H9 (cell line): ENCODE measurements at regions not wholly inside any gene's neighbourhood (a gene's known extent, or its start where the extent isn't known, plus 50 kb on each side); places are given as distances from the start of the nearest gene placed in this dataset.

Experiments used
- DNase-seq: peaks from one replicate; pipeline ENCODE4 v3.0.0-alpha.2; 2017
- H2AFZ ChIP-seq: one replicate; pipeline ENCODE4 v1.6.1; 2013; ENCODE audit warnings: mild to moderate bottlenecking, low read length, control low read depth, moderate library complexity
- H2AK5ac ChIP-seq: 2 replicates; pipeline ENCODE4 v1.6.1; 2013; ENCODE audit warnings: low read length, control low read depth, mixed read lengths; ENCODE audit not compliant: insufficient read length
- H2BK120ac ChIP-seq: one replicate; pipeline ENCODE4 v1.6.1; 2013; ENCODE audit warnings: low read depth, mild to moderate bottlenecking, low read length, control low read depth, inconsistent platforms; ENCODE audit not compliant: poor library complexity, severe bottlenecking
- H2BK12ac ChIP-seq: 2 replicates; pipeline ENCODE4 v1.6.1; 2013; ENCODE audit warnings: low read length, control low read depth, mixed read lengths, low read depth; ENCODE audit not compliant: insufficient read length
- H2BK15ac ChIP-seq: 2 replicates; pipeline ENCODE4 v1.6.1; 2013; ENCODE audit warnings: low read depth, low read length, control low read depth
- H2BK20ac ChIP-seq: one replicate; pipeline ENCODE4 v1.6.1; 2013; ENCODE audit warnings: low read depth, mild to moderate bottlenecking, low read length, control low read depth, inconsistent platforms; ENCODE audit not compliant: poor library complexity, severe bottlenecking
- H2BK5ac ChIP-seq: 2 replicates; pipeline ENCODE4 v1.6.1; 2013; ENCODE audit warnings: low read length, control low read depth, mixed read lengths; ENCODE audit not compliant: insufficient read length
- H3K14ac ChIP-seq: 2 replicates; pipeline ENCODE4 v1.6.1; 2013; ENCODE audit warnings: low read length, control low read depth; ENCODE audit not compliant: insufficient read depth
- H3K18ac ChIP-seq: 2 replicates; pipeline ENCODE4 v1.6.1; 2013; ENCODE audit warnings: low read depth, mild to moderate bottlenecking, mixed read lengths, low read length, control low read depth; ENCODE audit not compliant: insufficient read length
- H3K23ac ChIP-seq: 2 replicates; pipeline ENCODE4 v1.6.1; 2013; ENCODE audit warnings: low read length, control low read depth, mixed read lengths, low read depth; ENCODE audit not compliant: insufficient read length
- H3K23me2 ChIP-seq: 2 replicates; pipeline ENCODE4 v1.6.1; 2013; ENCODE audit warnings: low read depth, mild to moderate bottlenecking, mixed read lengths, low read length, control low read depth; ENCODE audit not compliant: insufficient read length, poor library complexity, severe bottlenecking
- H3K27ac ChIP-seq: 2 replicates; pipeline ENCODE4 v1.5.1; 2013; ENCODE audit warnings: low read length, control low read depth, mixed read lengths, low read depth; ENCODE audit not compliant: insufficient read length
- H3K27me3 ChIP-seq: 2 replicates; pipeline ENCODE4 v1.6.1; 2013; ENCODE audit warnings: low read length, control low read depth, inconsistent platforms; ENCODE audit not compliant: insufficient read depth
- H3K4ac ChIP-seq: 2 replicates; pipeline ENCODE4 v1.6.1; 2013; ENCODE audit warnings: low read depth, mild to moderate bottlenecking, control low read depth, inconsistent platforms, low read length, moderate library complexity
- H3K4me1 ChIP-seq: 2 replicates; pipeline ENCODE4 v1.6.1; 2013; ENCODE audit warnings: low read length, control low read depth, inconsistent platforms; ENCODE audit not compliant: insufficient read depth
- H3K4me2 ChIP-seq: 2 replicates; pipeline ENCODE4 v1.6.1; 2013; ENCODE audit warnings: low read length, control low read depth, mixed read lengths; ENCODE audit not compliant: insufficient read length, insufficient read depth
- H3K56ac ChIP-seq: 2 replicates; pipeline ENCODE4 v1.6.1; 2013; ENCODE audit warnings: low read depth, mild to moderate bottlenecking, mixed read lengths, low read length, control low read depth; ENCODE audit not compliant: insufficient read length
- H3K79me1 ChIP-seq: 2 replicates; pipeline ENCODE4 v1.6.1; 2013; ENCODE audit warnings: low read depth, mild to moderate bottlenecking, moderate library complexity, low read length, control low read depth, inconsistent platforms; ENCODE audit not compliant: insufficient read depth, poor library complexity, severe bottlenecking
- H3K79me2 ChIP-seq: 2 replicates; pipeline ENCODE4 v1.6.1; 2013; ENCODE audit warnings: low read length, control low read depth, inconsistent platforms; ENCODE audit not compliant: insufficient read depth
- H3K9ac ChIP-seq: 2 replicates; pipeline ENCODE4 v1.6.1; 2013; ENCODE audit warnings: low read length, control low read depth, mixed read lengths; ENCODE audit not compliant: insufficient read length; ENCODE audit errors: extremely low read depth
- H3K9me3 ChIP-seq: one replicate; pipeline ENCODE4 v1.6.1; 2013; ENCODE audit warnings: low read depth, low read length, inconsistent platforms; ENCODE audit not compliant: control insufficient read depth
- H3T11ph ChIP-seq: one replicate; pipeline ENCODE4 v1.6.1; 2013; ENCODE audit warnings: mild to moderate bottlenecking, low read length, control low read depth, inconsistent platforms
- H4K20me1 ChIP-seq: one replicate; pipeline ENCODE4 v1.6.1; 2013; ENCODE audit not compliant: control insufficient read depth, insufficient read length, insufficient read depth
- H4K5ac ChIP-seq: 2 replicates; pipeline ENCODE4 v1.6.1; 2013; ENCODE audit warnings: low read depth, mild to moderate bottlenecking, mixed read lengths, low read length, control low read depth; ENCODE audit not compliant: insufficient read length
- H4K8ac ChIP-seq: replicated peaks from 2 replicates; pipeline ENCODE4 v1.6.1; 2013; ENCODE audit warnings: low read length, control low read depth, mixed read lengths, low read depth; ENCODE audit not compliant: insufficient read length
- H4K91ac ChIP-seq: 2 replicates; pipeline ENCODE4 v1.6.1; 2013; ENCODE audit warnings: low read depth, mild to moderate bottlenecking, moderate library complexity, mixed read lengths, low read length, control low read depth; ENCODE audit not compliant: insufficient read length
- H3K27ac Mint-ChIP-seq, 3 experiments: 2 replicates in 2 of 3; 3 replicates in 1 of 3; pipeline ENCODE4 v1.8.0; 2020 to 2021; ENCODE audit warnings: mixed read lengths in 3 of 3, mild to moderate bottlenecking in 1 of 3, moderate library complexity in 1 of 3
- H3K27me3 Mint-ChIP-seq: 2 replicates; pipeline ENCODE4 v1.8.0; 2021; ENCODE audit warnings: low read depth, mild to moderate bottlenecking, moderate library complexity, mixed read lengths
- H3K36me3 Mint-ChIP-seq, 3 experiments: 2 replicates in 2 of 3; 3 replicates in 1 of 3; pipeline ENCODE4 v1.8.0; 2020 to 2021; ENCODE audit warnings: low read depth in 3 of 3, mixed read lengths in 3 of 3; ENCODE audit not compliant: insufficient read depth in 1 of 3
- H3K4me1 Mint-ChIP-seq, 2 experiments: 2 replicates each; pipeline ENCODE4 v1.8.0; 2020; ENCODE audit warnings: mixed read lengths in 2 of 2
- H3K4me3 Mint-ChIP-seq, 2 experiments: 2 replicates in 1 of 2; 3 replicates in 1 of 2; pipeline ENCODE4 v1.8.0; 2020 to 2021; ENCODE audit warnings: mild to moderate bottlenecking in 2 of 2, mixed read lengths in 2 of 2, moderate library complexity in 1 of 2
- H3K9me3 Mint-ChIP-seq, 2 experiments: 2 replicates in 1 of 2; 3 replicates in 1 of 2; pipeline ENCODE4 v1.8.0; 2020; ENCODE audit warnings: mild to moderate bottlenecking in 2 of 2, mixed read lengths in 2 of 2, moderate library complexity in 1 of 2
- WGBS: extraction: QIAGEN DNeasy Blood & Tissue Kit; methylation state at CpG from one replicate; pipeline ENCODE4 v1.1.7; 2013; ENCODE audit warnings: missing lambda C conversion rate, low lambda C conversion rate, mixed read lengths; ENCODE audit not compliant: insufficient read length; ENCODE audit errors: extremely low coverage; 5-methylcytosine and 5-hydroxymethylcytosine counted together
- TF ChIP-seq, protein P1 (sequence below): fragments of 200-600 bp; sonication (generic); conservative IDR thresholded peaks from 3 replicates; pipeline ENCODE4 v1.8.0; 2021; ENCODE audit warnings: antibody characterized with exemption, mild to moderate bottlenecking

DNA sequence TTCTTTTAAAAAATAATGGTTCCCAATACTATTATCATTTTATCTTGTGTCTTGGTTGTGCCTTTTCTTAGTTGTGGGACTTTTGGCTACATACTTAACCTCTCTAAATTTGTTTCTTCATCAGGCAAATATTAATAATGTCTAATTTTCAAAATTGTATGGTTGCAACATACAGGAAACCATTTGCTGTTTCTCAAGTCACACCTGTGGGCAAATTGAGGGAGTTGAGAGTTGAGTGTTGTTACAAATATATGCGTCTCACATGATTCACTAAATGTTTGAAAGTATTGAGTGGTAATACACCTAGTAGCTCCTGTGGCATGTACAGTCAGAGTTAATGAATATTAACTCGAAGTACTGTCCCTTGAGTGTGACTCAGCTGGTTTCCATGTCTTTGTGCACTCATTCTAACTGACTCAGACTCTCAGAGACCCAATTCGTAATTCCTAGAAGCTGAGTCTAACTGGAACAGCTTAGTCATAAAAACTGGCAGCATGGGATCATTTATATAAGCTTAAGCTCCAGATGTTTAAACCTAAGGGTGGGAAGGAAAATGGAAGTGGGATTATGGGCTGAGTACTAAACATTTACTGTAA lies 802.4 kb downstream of the TRIML1 start:
- Histone ChIP-seq H3K4me2 (no peak overlapping the region), H3K14ac (no peak overlapping the region), H2AFZ (no peak overlapping the region), H3K18ac (no peak overlapping the region), H3K23ac (no peak overlapping the region), H3K79me1 (no peaks in the 10 kb centered on the region), H4K8ac (no peak overlapping the region), H2BK12ac (no peak overlapping the region), H3K23me2 (no peaks in the 10 kb centered on the region), H3T11ph (no peak overlapping the region), H2BK120ac (no peak overlapping the region), H3K27me3 (no peaks in the 10 kb centered on the region), H3K9me3 (no peaks in the 10 kb centered on the region), H3K27ac (no peak overlapping the region), H3K9ac (no peak overlapping the region), H3K56ac (no peak overlapping the region), H2BK15ac (no peak overlapping the region), H2BK20ac (no peak overlapping the region), H2AK5ac (no peak overlapping the region), H4K20me1 (no peaks in the 10 kb centered on the region), H4K91ac (no peak overlapping the region), H3K79me2 (no peaks in the 10 kb centered on the region), H3K4me1 (no peaks in the 10 kb centered on the region), H3K4ac (no peak overlapping the region), H4K5ac (no peak overlapping the region), H2BK5ac (no peak overlapping the region)
- DNase-seq: no peak
- Mint-ChIP-seq H3K27me3 (no peaks in the 10 kb centered on the region), H3K4me1 (no peaks in the 10 kb centered on the region), H3K27ac (no peak overlapping the region), H3K9me3 (peaks cover 0 to 9% of the 10 kb centered on the region in 2 experiments; a peak in 3 of 5 replicates), H3K36me3 (peaks cover 0 to 3% (median 3%) of the 10 kb centered on the region in 3 experiments; a peak in 3 of 7 replicates), H3K4me3 (no peak overlapping the region)
- TF ChIP-seq, protein P1, sequence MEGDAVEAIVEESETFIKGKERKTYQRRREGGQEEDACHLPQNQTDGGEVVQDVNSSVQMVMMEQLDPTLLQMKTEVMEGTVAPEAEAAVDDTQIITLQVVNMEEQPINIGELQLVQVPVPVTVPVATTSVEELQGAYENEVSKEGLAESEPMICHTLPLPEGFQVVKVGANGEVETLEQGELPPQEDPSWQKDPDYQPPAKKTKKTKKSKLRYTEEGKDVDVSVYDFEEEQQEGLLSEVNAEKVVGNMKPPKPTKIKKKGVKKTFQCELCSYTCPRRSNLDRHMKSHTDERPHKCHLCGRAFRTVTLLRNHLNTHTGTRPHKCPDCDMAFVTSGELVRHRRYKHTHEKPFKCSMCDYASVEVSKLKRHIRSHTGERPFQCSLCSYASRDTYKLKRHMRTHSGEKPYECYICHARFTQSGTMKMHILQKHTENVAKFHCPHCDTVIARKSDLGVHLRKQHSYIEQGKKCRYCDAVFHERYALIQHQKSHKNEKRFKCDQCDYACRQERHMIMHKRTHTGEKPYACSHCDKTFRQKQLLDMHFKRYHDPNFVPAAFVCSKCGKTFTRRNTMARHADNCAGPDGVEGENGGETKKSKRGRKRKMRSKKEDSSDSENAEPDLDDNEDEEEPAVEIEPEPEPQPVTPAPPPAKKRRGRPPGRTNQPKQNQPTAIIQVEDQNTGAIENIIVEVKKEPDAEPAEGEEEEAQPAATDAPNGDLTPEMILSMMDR: no peak
- no CpG with 5 or more reads among the region's 3 CpGs for WGBS
